B cell (primary cell): ENCODE measurements at regions not wholly inside any gene's neighbourhood (a gene's known extent, or its start where the extent isn't known, plus 50 kb on each side); places are given as distances from the start of the nearest gene placed in this dataset.

Experiments
- EZH2 ChIP-seq: IDR thresholded peaks from 2 replicates; pipeline ENCODE4 v1.6.1; 2012; ENCODE audit warnings: borderline replicate concordance, low read depth, mild to moderate bottlenecking, moderate library complexity, low read length; ENCODE audit not compliant: insufficient read depth, poor library complexity, severe bottlenecking
- TF ChIP-seq, protein P1 (sequence below): fragments of 200-600 bp; IDR thresholded peaks from one replicate; pipeline ENCODE4 v1.8.0; 2022; ENCODE audit warnings: antibody characterized with exemption, mild to moderate bottlenecking

GRCh38 chr12:93003531-93004239 lies 74.6 kb upstream of the EEA1 start:
- TF ChIP-seq, protein P1, sequence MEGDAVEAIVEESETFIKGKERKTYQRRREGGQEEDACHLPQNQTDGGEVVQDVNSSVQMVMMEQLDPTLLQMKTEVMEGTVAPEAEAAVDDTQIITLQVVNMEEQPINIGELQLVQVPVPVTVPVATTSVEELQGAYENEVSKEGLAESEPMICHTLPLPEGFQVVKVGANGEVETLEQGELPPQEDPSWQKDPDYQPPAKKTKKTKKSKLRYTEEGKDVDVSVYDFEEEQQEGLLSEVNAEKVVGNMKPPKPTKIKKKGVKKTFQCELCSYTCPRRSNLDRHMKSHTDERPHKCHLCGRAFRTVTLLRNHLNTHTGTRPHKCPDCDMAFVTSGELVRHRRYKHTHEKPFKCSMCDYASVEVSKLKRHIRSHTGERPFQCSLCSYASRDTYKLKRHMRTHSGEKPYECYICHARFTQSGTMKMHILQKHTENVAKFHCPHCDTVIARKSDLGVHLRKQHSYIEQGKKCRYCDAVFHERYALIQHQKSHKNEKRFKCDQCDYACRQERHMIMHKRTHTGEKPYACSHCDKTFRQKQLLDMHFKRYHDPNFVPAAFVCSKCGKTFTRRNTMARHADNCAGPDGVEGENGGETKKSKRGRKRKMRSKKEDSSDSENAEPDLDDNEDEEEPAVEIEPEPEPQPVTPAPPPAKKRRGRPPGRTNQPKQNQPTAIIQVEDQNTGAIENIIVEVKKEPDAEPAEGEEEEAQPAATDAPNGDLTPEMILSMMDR, result no peak
- TF ChIP-seq EZH2, result no peak
